WTC11 (cell line): ENCODE measurements at regions not wholly inside any gene's neighbourhood (a gene's known extent, or its start where the extent isn't known, plus 50 kb on each side); places are given as distances from the start of the nearest gene placed in this dataset.

Experiments
- CREB1 ChIP-seq: sonication (generic); formaldehyde crosslinking; IDR thresholded peaks from 2 replicates; pipeline ENCODE4 v1.8.0; 2023; ENCODE audit warnings: mild to moderate bottlenecking, missing genetic modification reagents
- ETV6 ChIP-seq: sonication (generic); formaldehyde crosslinking; IDR thresholded peaks from 2 replicates; pipeline ENCODE4 v1.8.1; 2022; ENCODE audit warnings: mild to moderate bottlenecking, missing genetic modification reagents
- SMAD4 ChIP-seq: sonication (generic); formaldehyde crosslinking; IDR thresholded peaks from 2 replicates; pipeline ENCODE4 v1.8.0; 2022; ENCODE audit warnings: mild to moderate bottlenecking, missing genetic modification reagents
- TEAD4 ChIP-seq: sonication (generic); formaldehyde crosslinking; IDR thresholded peaks from 2 replicates; pipeline ENCODE4 v1.8.0; 2022; ENCODE audit warnings: mild to moderate bottlenecking, missing genetic modification reagents
- ZNF138 ChIP-seq: sonication (generic); formaldehyde crosslinking; conservative IDR thresholded peaks from 2 replicates; pipeline ENCODE4 v1.8.1; 2022; ENCODE audit warnings: mild to moderate bottlenecking, moderate library complexity, missing genetic modification reagents
- ZNF317 ChIP-seq: sonication (generic); formaldehyde crosslinking; IDR thresholded peaks from 2 replicates; pipeline ENCODE4 v1.8.1; 2023; ENCODE audit warnings: low read depth, mild to moderate bottlenecking, moderate library complexity, missing genetic modification reagents, borderline replicate concordance
- ZNF396 ChIP-seq: fragments of 250-450 bp; sonication (Bioruptor Pico); IDR thresholded peaks from 2 replicates; pipeline ENCODE4 v1.8.0; 2021; ENCODE audit warnings: mild to moderate bottlenecking, moderate library complexity, borderline replicate concordance
- TF ChIP-seq, protein P1 (sequence below): fragments of 200-600 bp; IDR thresholded peaks from 2 replicates; pipeline ENCODE4 v1.8.0; 2022; ENCODE audit warnings: antibody characterized with exemption
- TF ChIP-seq, protein P2 (sequence below): sonication (generic); formaldehyde crosslinking; IDR thresholded peaks from 2 replicates; pipeline ENCODE4 v1.8.1; 2022; ENCODE audit warnings: missing genetic modification reagents, borderline replicate concordance
- TF ChIP-seq, protein P3 (sequence below): sonication (generic); formaldehyde crosslinking; IDR thresholded peaks from 2 replicates; pipeline ENCODE4 v1.8.1; 2022; ENCODE audit warnings: low read depth, mild to moderate bottlenecking, moderate library complexity, missing genetic modification reagents, borderline replicate concordance
- TF ChIP-seq, protein P4 (sequence below): sonication (generic); formaldehyde crosslinking; conservative IDR thresholded peaks from 2 replicates; pipeline ENCODE4 v1.8.1; 2022; ENCODE audit warnings: mild to moderate bottlenecking, missing genetic modification reagents
- TF ChIP-seq, protein P5 (sequence below): sonication (generic); formaldehyde crosslinking; IDR thresholded peaks from 2 replicates; pipeline ENCODE4 v1.8.0; 2022; ENCODE audit warnings: mild to moderate bottlenecking, missing genetic modification reagents
- TF ChIP-seq, protein P6 (sequence below): sonication (generic); formaldehyde crosslinking; IDR thresholded peaks from 2 replicates; pipeline ENCODE4 v1.8.1; 2023; ENCODE audit warnings: mild to moderate bottlenecking, missing genetic modification reagents, moderate library complexity
- TF ChIP-seq, protein P7 (sequence below): sonication (generic); formaldehyde crosslinking; IDR thresholded peaks from 2 replicates; pipeline ENCODE4 v1.8.1; 2022; ENCODE audit warnings: low read depth, missing genetic modification reagents, borderline replicate concordance

DNA sequence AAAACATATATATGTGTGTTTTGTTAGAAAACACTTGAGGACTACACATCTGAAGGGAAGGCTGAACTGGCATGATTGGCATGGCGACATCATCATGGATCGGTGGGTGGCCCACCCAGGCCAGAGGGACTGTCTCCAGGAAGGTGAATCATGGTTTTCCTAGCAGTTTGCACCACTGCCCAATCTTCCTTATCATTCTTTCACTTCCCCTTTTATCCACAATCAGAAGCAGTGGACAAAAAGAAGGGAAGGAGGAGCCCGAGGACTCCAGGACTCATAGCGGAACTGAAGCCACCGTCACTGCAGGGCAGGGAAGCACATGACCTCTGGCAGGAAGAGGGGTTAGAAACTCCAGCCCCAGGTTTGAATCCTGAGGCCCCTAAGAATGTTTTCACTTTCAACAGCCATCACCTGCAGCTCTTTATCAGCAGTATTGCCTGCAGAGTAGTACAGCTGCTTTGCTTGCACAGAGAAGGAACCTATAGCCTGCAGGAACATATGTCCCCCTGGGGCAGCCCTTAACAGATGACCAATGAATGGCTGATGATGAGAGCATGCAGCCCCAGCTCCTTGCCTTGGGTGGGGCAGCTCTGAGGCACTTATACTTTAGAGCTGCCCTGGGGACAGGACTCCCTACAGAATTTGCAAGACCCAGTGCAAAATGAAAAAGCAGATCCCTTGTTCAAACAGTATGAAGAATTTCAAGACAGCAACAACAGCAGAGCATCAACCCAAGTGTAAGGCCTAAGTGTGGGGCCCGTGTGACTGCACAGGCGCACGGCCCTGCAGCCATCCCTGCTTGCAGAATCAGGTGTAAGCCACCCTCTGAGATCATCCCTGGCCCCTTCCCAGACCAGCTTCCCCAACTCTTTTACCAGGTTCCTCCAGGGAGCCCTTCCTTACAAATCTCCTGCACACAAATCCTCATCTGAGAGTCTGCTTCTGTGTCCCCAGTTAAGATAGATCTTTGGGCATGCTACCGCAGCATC is 241.8 kb upstream of the IRF2BP2 start:
- TF ChIP-seq SMAD4 (CRISPR knock-in tag) = no peak
- TF ChIP-seq, protein P1, sequence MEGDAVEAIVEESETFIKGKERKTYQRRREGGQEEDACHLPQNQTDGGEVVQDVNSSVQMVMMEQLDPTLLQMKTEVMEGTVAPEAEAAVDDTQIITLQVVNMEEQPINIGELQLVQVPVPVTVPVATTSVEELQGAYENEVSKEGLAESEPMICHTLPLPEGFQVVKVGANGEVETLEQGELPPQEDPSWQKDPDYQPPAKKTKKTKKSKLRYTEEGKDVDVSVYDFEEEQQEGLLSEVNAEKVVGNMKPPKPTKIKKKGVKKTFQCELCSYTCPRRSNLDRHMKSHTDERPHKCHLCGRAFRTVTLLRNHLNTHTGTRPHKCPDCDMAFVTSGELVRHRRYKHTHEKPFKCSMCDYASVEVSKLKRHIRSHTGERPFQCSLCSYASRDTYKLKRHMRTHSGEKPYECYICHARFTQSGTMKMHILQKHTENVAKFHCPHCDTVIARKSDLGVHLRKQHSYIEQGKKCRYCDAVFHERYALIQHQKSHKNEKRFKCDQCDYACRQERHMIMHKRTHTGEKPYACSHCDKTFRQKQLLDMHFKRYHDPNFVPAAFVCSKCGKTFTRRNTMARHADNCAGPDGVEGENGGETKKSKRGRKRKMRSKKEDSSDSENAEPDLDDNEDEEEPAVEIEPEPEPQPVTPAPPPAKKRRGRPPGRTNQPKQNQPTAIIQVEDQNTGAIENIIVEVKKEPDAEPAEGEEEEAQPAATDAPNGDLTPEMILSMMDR = no peak
- TF ChIP-seq, protein P2, sequence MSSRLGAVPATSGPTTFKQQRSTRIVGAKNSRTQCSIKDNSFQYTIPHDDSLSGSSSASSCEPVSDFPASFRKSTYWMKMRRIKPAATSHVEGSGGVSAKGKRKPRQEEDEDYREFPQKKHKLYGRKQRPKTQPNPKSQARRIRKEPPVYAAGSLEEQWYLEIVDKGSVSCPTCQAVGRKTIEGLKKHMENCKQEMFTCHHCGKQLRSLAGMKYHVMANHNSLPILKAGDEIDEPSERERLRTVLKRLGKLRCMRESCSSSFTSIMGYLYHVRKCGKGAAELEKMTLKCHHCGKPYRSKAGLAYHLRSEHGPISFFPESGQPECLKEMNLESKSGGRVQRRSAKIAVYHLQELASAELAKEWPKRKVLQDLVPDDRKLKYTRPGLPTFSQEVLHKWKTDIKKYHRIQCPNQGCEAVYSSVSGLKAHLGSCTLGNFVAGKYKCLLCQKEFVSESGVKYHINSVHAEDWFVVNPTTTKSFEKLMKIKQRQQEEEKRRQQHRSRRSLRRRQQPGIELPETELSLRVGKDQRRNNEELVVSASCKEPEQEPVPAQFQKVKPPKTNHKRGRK (CRISPR knock-in tag) = no peak
- TF ChIP-seq ZNF317 (CRISPR knock-in tag) = no peak
- no peak for TF ChIP-seq ETV6 (CRISPR knock-in tag)
- TF ChIP-seq, protein P3, sequence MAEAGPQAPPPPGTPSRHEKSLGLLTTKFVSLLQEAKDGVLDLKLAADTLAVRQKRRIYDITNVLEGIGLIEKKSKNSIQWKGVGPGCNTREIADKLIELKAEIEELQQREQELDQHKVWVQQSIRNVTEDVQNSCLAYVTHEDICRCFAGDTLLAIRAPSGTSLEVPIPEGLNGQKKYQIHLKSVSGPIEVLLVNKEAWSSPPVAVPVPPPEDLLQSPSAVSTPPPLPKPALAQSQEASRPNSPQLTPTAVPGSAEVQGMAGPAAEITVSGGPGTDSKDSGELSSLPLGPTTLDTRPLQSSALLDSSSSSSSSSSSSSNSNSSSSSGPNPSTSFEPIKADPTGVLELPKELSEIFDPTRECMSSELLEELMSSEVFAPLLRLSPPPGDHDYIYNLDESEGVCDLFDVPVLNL (CRISPR knock-in tag) = no peak
- TF ChIP-seq, protein P4, sequence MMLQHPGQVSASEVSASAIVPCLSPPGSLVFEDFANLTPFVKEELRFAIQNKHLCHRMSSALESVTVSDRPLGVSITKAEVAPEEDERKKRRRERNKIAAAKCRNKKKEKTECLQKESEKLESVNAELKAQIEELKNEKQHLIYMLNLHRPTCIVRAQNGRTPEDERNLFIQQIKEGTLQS (CRISPR knock-in tag) = no peak
- no peak for TF ChIP-seq CREB1 (CRISPR knock-in tag)
- no peak for TF ChIP-seq TEAD4 (CRISPR knock-in tag)
- TF ChIP-seq, protein P5, sequence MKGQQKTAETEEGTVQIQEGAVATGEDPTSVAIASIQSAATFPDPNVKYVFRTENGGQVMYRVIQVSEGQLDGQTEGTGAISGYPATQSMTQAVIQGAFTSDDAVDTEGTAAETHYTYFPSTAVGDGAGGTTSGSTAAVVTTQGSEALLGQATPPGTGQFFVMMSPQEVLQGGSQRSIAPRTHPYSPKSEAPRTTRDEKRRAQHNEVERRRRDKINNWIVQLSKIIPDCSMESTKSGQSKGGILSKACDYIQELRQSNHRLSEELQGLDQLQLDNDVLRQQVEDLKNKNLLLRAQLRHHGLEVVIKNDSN (CRISPR knock-in tag) = no peak
- TF ChIP-seq, protein P6, sequence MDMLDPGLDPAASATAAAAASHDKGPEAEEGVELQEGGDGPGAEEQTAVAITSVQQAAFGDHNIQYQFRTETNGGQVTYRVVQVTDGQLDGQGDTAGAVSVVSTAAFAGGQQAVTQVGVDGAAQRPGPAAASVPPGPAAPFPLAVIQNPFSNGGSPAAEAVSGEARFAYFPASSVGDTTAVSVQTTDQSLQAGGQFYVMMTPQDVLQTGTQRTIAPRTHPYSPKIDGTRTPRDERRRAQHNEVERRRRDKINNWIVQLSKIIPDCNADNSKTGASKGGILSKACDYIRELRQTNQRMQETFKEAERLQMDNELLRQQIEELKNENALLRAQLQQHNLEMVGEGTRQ (CRISPR knock-in tag) = no peak
- TF ChIP-seq, protein P7, sequence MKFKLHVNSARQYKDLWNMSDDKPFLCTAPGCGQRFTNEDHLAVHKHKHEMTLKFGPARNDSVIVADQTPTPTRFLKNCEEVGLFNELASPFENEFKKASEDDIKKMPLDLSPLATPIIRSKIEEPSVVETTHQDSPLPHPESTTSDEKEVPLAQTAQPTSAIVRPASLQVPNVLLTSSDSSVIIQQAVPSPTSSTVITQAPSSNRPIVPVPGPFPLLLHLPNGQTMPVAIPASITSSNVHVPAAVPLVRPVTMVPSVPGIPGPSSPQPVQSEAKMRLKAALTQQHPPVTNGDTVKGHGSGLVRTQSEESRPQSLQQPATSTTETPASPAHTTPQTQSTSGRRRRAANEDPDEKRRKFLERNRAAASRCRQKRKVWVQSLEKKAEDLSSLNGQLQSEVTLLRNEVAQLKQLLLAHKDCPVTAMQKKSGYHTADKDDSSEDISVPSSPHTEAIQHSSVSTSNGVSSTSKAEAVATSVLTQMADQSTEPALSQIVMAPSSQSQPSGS (CRISPR knock-in tag) = no peak
- no peak for TF ChIP-seq ZNF138 (CRISPR knock-in tag)
- TF ChIP-seq ZNF396 (CRISPR knock-in tag) = no peak
